ENCODE measurements at regions not wholly inside any gene's neighbourhood (a gene's known extent, or its start where the extent isn't known, plus 50 kb on each side); places are given as distances from the start of the nearest gene placed in this dataset.
A peak's percentile ranks its signal among the peaks of the same experiment; 100 is the strongest.

DNA sequence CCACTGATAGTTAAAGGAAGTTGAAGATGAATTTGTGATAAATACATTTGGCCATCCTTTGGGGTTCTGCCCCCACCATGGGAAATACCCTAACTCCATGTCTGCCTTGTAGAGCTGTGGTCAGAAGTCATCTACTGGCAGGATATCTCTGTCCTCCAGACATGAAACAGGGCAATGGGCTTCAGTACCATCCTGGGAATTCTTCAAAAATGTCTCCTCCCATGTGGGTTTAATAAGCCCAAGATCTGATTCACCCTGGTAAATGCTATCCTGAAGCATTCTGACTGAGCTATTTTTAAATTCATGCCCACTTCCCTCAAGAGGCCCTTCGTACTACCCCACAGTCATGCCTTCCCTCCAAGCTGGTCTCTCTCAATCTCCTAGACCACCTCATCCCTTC is 113.7 kb upstream of the SLC25A36 start:
- 0 to 63% methylated on average over 1 of the region's 1 CpG; no CpG with 5 or more reads in 8 of the 10 experiments for WGBS, 10 experiments
- Histone ChIP-seq H3K27ac (no peak overlapping the region), H3K4me1 (replicated peaks in 1 of 2) (no peaks in the 10 kb centered on the region), H3K4me3 (no peak overlapping the region)
- ATAC-seq (replicated peaks in 6 of 8) = no peak
- in situ Hi-C loops (cut with MboI; ENCODE audit: low pct_unique_long_range_greater_than_20kb in 2 of 9, low sequenced_read_pairs in 9 of 9, unreplicated experiment in 9 of 9) = no loop called here

DNA sequence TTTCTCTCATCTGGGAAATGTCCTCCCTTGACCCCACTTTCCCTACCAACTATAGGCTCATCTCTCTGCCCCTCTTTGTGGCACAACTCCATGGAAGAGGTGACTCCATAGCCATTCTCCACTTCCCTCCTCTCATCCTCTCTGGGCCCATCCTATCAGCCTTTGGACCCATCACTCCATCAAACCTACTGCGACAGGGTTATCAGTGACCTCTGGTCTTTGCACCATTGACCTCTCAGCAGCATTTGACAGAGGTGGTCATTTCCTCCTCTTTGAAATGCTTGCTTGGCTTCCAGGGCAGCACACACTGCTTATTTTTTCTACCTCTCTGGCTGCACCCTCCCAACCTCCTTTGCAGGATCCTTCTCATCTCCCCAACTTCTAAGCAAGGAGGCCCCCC is 113.1 kb upstream of the SLC25A36 start:
- ATAC-seq (replicated peaks in 6 of 8) = no peak
- in situ Hi-C loops (cut with MboI; ENCODE audit: low pct_unique_long_range_greater_than_20kb in 2 of 9, low sequenced_read_pairs in 9 of 9, unreplicated experiment in 9 of 9) = no loop called here
- WGBS, 10 experiments = 0 to 100% (median 100%) methylated on average over 1 of the region's 1 CpG; no CpG with 5 or more reads in 7 of the 10 experiments
- no peaks in the 10 kb centered on the region for H3K4me1 ChIP-seq (replicated peaks in 1 of 2)
- no peak overlapping the region for H3K4me3 ChIP-seq
- no peak overlapping the region for H3K27ac ChIP-seq

GRCh38 chr3:140829796-140830195 is 111.8 kb upstream of the SLC25A36 start:
- no peak overlapping the region for H3K27ac ChIP-seq
- no peak overlapping the region for H3K4me3 ChIP-seq
- in situ Hi-C loops (cut with MboI; ENCODE audit: low pct_unique_long_range_greater_than_20kb in 2 of 9, low sequenced_read_pairs in 9 of 9, unreplicated experiment in 9 of 9) = no loop called here
- no peak for ATAC-seq (replicated peaks in 6 of 8)
- H3K4me1 ChIP-seq (replicated peaks in 1 of 2) = no peaks in the 10 kb centered on the region
- 73 to 100% (median 100%) methylated on average over 1 of the region's 1 CpG; no CpG with 5 or more reads in 2 of the 10 experiments for WGBS, 10 experiments

DNA sequence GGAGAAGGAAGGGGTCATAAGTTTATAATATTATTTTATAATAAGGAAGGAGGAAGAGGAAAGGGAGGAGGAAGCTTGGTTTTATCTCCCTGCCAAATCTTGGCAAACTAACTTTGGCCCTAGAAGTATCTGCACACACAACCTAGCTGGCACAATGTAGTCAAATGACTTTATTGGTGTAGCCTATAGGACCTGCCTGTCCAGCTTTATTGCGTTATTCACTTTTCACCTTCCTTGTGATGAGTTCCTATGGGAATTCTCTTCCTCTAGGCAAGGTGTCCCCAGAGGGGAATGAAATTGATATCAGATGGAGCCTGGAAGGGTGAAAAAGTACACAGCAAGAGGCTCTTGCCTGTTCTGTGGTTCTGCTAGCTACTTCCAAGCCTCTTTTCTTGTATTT is 111.2 kb upstream of the SLC25A36 start:
- ATAC-seq (replicated peaks in 6 of 8) = no peak
- WGBS, 10 experiments = 0 to 100% (median 61%) methylated on average over 1 of the region's 1 CpG; no CpG with 5 or more reads in 4 of the 10 experiments
- Histone ChIP-seq H3K4me3 (no peak overlapping the region), H3K4me1 (replicated peaks in 1 of 2) (no peaks in the 10 kb centered on the region), H3K27ac (no peak overlapping the region)
- in situ Hi-C loops (cut with MboI; ENCODE audit: low pct_unique_long_range_greater_than_20kb in 2 of 9, low sequenced_read_pairs in 9 of 9, unreplicated experiment in 9 of 9) = no loop called here

- Histone ChIP-seq H3K4me3 (no peak overlapping the region), H3K4me1 (replicated peaks in 1 of 2) (no peaks in the 10 kb centered on the region), H3K27ac (no peak overlapping the region)
- WGBS, 10 experiments = 9 to 100% (median 83%) methylated on average over 1 to 3 of the region's 3 CpGs; no CpG with 5 or more reads in 1 of the 10 experiments
- no peak for ATAC-seq (replicated peaks in 6 of 8)
- in situ Hi-C loops (cut with MboI; ENCODE audit: low pct_unique_long_range_greater_than_20kb in 2 of 9, low sequenced_read_pairs in 9 of 9, unreplicated experiment in 9 of 9) = no loop called here
Observed at GRCh38 chr3:140832883-140833282, 108.8 kb upstream of the SLC25A36 start.

- 10 to 83% (median 62%) methylated on average over 1 to 5 of the region's 5 CpGs; no CpG with 5 or more reads in 1 of the 10 experiments for WGBS, 10 experiments
- no peak overlapping the region for H3K27ac ChIP-seq
- in situ Hi-C loops (cut with MboI; ENCODE audit: low pct_unique_long_range_greater_than_20kb in 2 of 9, low sequenced_read_pairs in 9 of 9, unreplicated experiment in 9 of 9) = no loop called here
- peak in 2 of 8 experiments; percentile 70 to 83 for ATAC-seq (replicated peaks in 6 of 8)
- no peak overlapping the region for H3K4me3 ChIP-seq
- H3K4me1 ChIP-seq (replicated peaks in 1 of 2) = no peaks in the 10 kb centered on the region
Observed at GRCh38 chr3:140834266-140835037, 107.2 kb upstream of the SLC25A36 start.

DNA sequence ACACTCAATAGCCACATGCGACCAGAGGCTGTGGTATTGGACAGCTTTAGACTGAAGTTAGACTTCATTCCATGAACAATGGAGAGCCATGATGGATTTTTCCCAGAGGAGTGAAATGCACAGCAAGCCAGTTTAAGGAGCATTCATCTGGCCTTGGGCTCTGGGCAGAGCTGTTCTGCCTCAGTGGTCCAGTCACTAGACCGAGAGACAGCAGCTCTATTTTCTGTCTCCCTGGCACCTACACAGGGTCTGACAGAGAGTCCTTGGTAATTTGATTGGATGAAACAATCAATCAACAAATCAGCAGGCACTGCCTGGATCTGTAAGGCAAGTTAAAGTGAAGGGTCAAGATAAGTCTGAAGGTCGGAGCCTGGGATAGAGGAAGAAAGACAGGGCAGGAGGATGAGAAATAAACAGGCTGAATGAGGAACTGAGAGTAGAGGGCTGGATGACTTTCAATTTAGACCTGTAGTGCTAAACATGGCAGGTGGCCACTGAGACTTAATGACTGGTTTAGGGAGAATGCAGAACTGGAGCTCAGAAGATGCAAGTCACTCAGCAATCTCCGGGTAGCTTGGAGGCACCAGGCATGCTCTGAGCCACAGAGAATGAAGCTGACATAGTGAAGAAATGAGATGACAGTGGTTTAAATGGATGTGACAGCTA is 98.5 kb upstream of the SLC25A36 start:
- no peak for ATAC-seq (replicated peaks in 6 of 8)
- WGBS, 10 experiments = 0 to 96% (median 63%) methylated on average over 1 to 4 of the region's 4 CpGs; no CpG with 5 or more reads in 2 of the 10 experiments
- in situ Hi-C loops (cut with MboI; ENCODE audit: low pct_unique_long_range_greater_than_20kb in 2 of 9, low sequenced_read_pairs in 9 of 9, unreplicated experiment in 9 of 9) = no loop called here
- Histone ChIP-seq H3K27ac (no peak overlapping the region), H3K4me1 (replicated peaks in 1 of 2) (no peaks in the 10 kb centered on the region), H3K4me3 (no peak overlapping the region)

DNA sequence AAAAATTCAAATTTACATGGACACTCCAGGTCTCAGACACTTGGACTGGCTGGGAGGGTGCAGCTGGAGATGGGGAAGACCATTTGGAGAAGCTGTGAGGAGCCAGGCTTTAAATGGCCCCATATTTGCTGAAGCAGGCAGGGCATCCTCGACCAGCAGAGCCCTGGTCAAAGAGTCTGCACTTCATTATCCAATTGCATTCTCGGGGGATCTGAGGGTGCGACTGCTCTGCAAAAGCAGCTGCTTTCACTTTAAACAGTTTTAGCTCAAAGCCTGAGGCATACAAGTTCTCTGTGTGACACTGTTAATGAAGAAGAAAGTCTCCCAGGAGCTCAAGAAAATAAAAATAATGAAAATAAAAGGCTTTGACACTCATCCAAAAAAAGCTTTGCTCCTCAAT is 98.0 kb upstream of the SLC25A36 start:
- no peak for ATAC-seq (replicated peaks in 6 of 8)
- 0 to 100% (median 43%) methylated on average over 1 to 3 of the region's 3 CpGs; no CpG with 5 or more reads in 2 of the 10 experiments for WGBS, 10 experiments
- Histone ChIP-seq H3K4me3 (no peak overlapping the region), H3K27ac (no peak overlapping the region), H3K4me1 (replicated peaks in 1 of 2) (no peaks in the 10 kb centered on the region)
- in situ Hi-C loops (cut with MboI; ENCODE audit: low pct_unique_long_range_greater_than_20kb in 2 of 9, low sequenced_read_pairs in 9 of 9, unreplicated experiment in 9 of 9) = no loop called here

DNA sequence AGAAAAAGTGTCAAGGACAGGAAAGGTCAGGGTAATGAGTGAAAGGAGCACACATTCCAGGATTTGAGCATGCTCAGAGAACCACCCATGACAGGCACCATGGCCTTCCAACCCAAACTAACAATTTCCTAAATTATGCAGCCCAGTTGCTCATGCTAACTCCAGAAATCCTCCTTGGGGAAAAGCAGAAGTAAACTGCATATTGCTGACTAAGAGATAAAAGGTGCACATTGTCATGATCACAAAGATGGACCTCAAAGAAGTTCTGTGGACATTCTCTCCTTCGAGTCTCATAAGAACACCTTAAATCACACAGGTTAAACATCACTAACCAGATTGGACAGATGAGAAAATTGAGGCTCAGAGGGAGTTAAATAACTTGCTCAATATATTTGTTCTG is 97.6 kb upstream of the SLC25A36 start:
- WGBS, 10 experiments = 0 to 79% (median 66%) methylated on average over 1 of the region's 1 CpG; no CpG with 5 or more reads in 6 of the 10 experiments
- H3K4me3 ChIP-seq = no peak overlapping the region
- in situ Hi-C loops (cut with MboI; ENCODE audit: low pct_unique_long_range_greater_than_20kb in 2 of 9, low sequenced_read_pairs in 9 of 9, unreplicated experiment in 9 of 9) = no loop called here
- H3K4me1 ChIP-seq (replicated peaks in 1 of 2) = no peaks in the 10 kb centered on the region
- no peak overlapping the region for H3K27ac ChIP-seq
- ATAC-seq (replicated peaks in 6 of 8) = no peak

GRCh38 chr3:140845882-140846281 is 95.8 kb upstream of the SLC25A36 start:
- Histone ChIP-seq H3K4me1 (replicated peaks in 1 of 2) (no peaks in the 10 kb centered on the region), H3K27ac (no peak overlapping the region), H3K4me3 (no peak overlapping the region)
- no peak for ATAC-seq (replicated peaks in 6 of 8)
- 0 to 100% (median 90%) methylated on average over 1 to 2 of the region's 2 CpGs; no CpG with 5 or more reads in 1 of the 10 experiments for WGBS, 10 experiments
- in situ Hi-C loops (cut with MboI; ENCODE audit: low pct_unique_long_range_greater_than_20kb in 2 of 9, low sequenced_read_pairs in 9 of 9, unreplicated experiment in 9 of 9) = no loop called here

GRCh38 chr3:140848666-140849065 is 93.0 kb upstream of the SLC25A36 start:
- H3K4me1 ChIP-seq (replicated peaks in 1 of 2) = no peaks in the 10 kb centered on the region
- 0 to 57% (median 10%) methylated on average over 1 of the region's 1 CpG; no CpG with 5 or more reads in 4 of the 10 experiments for WGBS, 10 experiments
- no peak overlapping the region for H3K27ac ChIP-seq
- no peak overlapping the region for H3K4me3 ChIP-seq
- ATAC-seq (replicated peaks in 6 of 8) = peak in 2 of 8 experiments; percentile 25 to 60
- in situ Hi-C loops (cut with MboI; ENCODE audit: low pct_unique_long_range_greater_than_20kb in 2 of 9, low sequenced_read_pairs in 9 of 9, unreplicated experiment in 9 of 9) = no loop called here

GRCh38 chr3:140850210-140850955 is 91.3 kb upstream of the SLC25A36 start:
- in situ Hi-C loops (cut with MboI; ENCODE audit: low pct_unique_long_range_greater_than_20kb in 2 of 9, low sequenced_read_pairs in 9 of 9, unreplicated experiment in 9 of 9) = loop anchor here in 2 of 9 experiments (25.0 kb wide), 2 partner anchors 913 to 1413 kb away; partner anchors contain the start of gene CLSTN2 (in 2 of the 2)

DNA sequence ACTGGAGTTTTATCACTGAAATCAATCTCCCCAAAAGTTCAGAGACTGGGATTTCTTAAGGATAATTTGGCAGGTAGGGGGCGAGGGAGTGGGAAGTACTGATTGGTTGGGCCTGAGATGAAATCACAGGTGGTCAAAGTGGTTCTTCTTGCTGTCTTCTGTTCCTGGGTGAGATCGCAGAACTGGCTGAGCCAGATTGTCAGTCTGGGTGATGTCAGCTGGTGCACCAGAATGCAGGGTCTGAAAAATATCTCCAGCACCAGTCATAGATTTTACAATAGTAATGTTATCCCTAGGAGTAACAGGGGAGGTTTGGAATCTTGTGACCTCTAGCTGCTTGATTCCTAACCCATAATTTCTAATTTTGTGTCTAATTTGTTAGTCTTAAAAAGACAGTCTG is 86.7 kb upstream of the SLC25A36 start:
- Histone ChIP-seq H3K4me3 (no peak overlapping the region), H3K4me1 (replicated peaks in 1 of 2) (peaks cover 0 to 4% of the 10 kb centered on the region in 2 donors), H3K27ac (no peak overlapping the region)
- ATAC-seq (replicated peaks in 6 of 8) = no peak
- WGBS, 10 experiments = 0 to 100% (median 74%) methylated on average over 1 to 2 of the region's 2 CpGs; no CpG with 5 or more reads in 4 of the 10 experiments
- in situ Hi-C loops (cut with MboI; ENCODE audit: low pct_unique_long_range_greater_than_20kb in 2 of 9, low sequenced_read_pairs in 9 of 9, unreplicated experiment in 9 of 9) = loop anchor here in 2 of 9 experiments (25.0 kb wide), 2 partner anchors 918 to 1418 kb away; partner anchors contain the start of gene CLSTN2 (in 2 of the 2)

More at GRCh38 chr3:140850210-140850955, 91.3 kb upstream of the SLC25A36 start:
- WGBS, 10 experiments = 0 to 90% (median 67%) methylated on average over 1 to 4 of the region's 4 CpGs; no CpG with 5 or more reads in 1 of the 10 experiments
- no peak for ATAC-seq (replicated peaks in 6 of 8)
- no peak overlapping the region for H3K4me3 ChIP-seq
- no peak overlapping the region for H3K27ac ChIP-seq
- H3K4me1 ChIP-seq (replicated peaks in 1 of 2) = no peaks in the 10 kb centered on the region

Measured in motor neuron (in vitro differentiated cells).